Suprapubic skin (tissue), 4 donors: ENCODE measurements at regions not wholly inside any gene's neighbourhood (a gene's known extent, or its start where the extent isn't known, plus 50 kb on each side); places are given as distances from the start of the nearest gene placed in this dataset.

Experiments
- CTCF ChIP-seq, 2 donors: fragments of 200-600 bp in 1 of 2; fragments of 450-650 bp in 1 of 2; sonication (generic) in 1 of 2; IDR thresholded peaks; one replicate each; pipeline ENCODE4 v1.5.1; 2016 to 2019; ENCODE audit warnings: antibody characterized with exemption in 2 of 2, mild to moderate bottlenecking in 1 of 2, moderate library complexity in 1 of 2
- EP300 ChIP-seq: sonication (generic); formaldehyde crosslinking; IDR thresholded peaks from one replicate; pipeline ENCODE4 v1.6.1; 2017; ENCODE audit warnings: antibody characterized with exemption
- POLR2A ChIP-seq, 2 donors: fragments of 450-650 bp; IDR thresholded peaks; one replicate each; pipeline ENCODE4 v1.6.1; 2017; ENCODE audit warnings: antibody characterized with exemption in 2 of 2, mild to moderate bottlenecking in 2 of 2, moderate library complexity in 2 of 2
- POLR2AphosphoS5 ChIP-seq, 3 donors: sonication (generic); formaldehyde crosslinking; IDR thresholded peaks; one replicate each; pipeline ENCODE4 v1.6.1; 2017; ENCODE audit warnings: antibody characterized with exemption in 3 of 3

- TF ChIP-seq CTCF (IDR thresholded peaks at IDR 0.05): no peak
- no peak for TF ChIP-seq POLR2AphosphoS5 (IDR thresholded peaks at IDR 0.05)
- TF ChIP-seq POLR2A (IDR thresholded peaks at IDR 0.05): no peak
- TF ChIP-seq EP300: no peak
These were observed 253.6 kb upstream of the EXOC2 start for GRCh38 chr6:946546-946945.
